ENCODE measurements at regions not wholly inside any gene's neighbourhood (a gene's known extent, or its start where the extent isn't known, plus 50 kb on each side); places are given as distances from the start of the nearest gene placed in this dataset.

GRCh38 chr5:6849316-6850105 lies 136.3 kb downstream of the TENT4A start:
- CTCF ChIA-PET, result no interaction called here
- intact Hi-C loops (cut with micrococcal nuclease), result no loop called here
- Mint-ChIP-seq H3K27ac (no peak overlapping the region), H3K36me3 (ENCODE audit: low read depth) (no peaks in the 10 kb centered on the region), H3K9me3 (peaks cover 7% of the 10 kb centered on the region), H3K4me3 (no peak overlapping the region), H3K4me1 (ENCODE audit: low read depth) (peaks cover 9% of the 10 kb centered on the region), H3K27me3 (no peaks in the 10 kb centered on the region)
- ATAC-seq (peak; percentile 93), DNase-seq (peak; percentile 24)
- TF ChIP-seq, protein P1, sequence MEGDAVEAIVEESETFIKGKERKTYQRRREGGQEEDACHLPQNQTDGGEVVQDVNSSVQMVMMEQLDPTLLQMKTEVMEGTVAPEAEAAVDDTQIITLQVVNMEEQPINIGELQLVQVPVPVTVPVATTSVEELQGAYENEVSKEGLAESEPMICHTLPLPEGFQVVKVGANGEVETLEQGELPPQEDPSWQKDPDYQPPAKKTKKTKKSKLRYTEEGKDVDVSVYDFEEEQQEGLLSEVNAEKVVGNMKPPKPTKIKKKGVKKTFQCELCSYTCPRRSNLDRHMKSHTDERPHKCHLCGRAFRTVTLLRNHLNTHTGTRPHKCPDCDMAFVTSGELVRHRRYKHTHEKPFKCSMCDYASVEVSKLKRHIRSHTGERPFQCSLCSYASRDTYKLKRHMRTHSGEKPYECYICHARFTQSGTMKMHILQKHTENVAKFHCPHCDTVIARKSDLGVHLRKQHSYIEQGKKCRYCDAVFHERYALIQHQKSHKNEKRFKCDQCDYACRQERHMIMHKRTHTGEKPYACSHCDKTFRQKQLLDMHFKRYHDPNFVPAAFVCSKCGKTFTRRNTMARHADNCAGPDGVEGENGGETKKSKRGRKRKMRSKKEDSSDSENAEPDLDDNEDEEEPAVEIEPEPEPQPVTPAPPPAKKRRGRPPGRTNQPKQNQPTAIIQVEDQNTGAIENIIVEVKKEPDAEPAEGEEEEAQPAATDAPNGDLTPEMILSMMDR (IDR thresholded peaks at IDR 0.05), result no peak
- POLR2A ChIA-PET, result no interaction called here

GRCh38 chr5:6850106-6850432 lies 136.8 kb downstream of the TENT4A start:
- intact Hi-C loops (cut with micrococcal nuclease), result no loop called here
- no peaks in the 10 kb centered on the region for H3K36me3 Mint-ChIP-seq (ENCODE audit: low read depth)
- H3K4me3 Mint-ChIP-seq, result no peak overlapping the region
- TF ChIP-seq, protein P1 (IDR thresholded peaks at IDR 0.05), result no peak
- H3K27ac Mint-ChIP-seq, result no peak overlapping the region
- ATAC-seq (no peak), DNase-seq (peak; percentile 31)
- POLR2A ChIA-PET, result no interaction called here
- CTCF ChIA-PET, result no interaction called here
- H3K4me1 Mint-ChIP-seq (ENCODE audit: low read depth), result peaks cover 9% of the 10 kb centered on the region
- H3K27me3 Mint-ChIP-seq, result no peaks in the 10 kb centered on the region
- peaks cover 7% of the 10 kb centered on the region for H3K9me3 Mint-ChIP-seq

DNA sequence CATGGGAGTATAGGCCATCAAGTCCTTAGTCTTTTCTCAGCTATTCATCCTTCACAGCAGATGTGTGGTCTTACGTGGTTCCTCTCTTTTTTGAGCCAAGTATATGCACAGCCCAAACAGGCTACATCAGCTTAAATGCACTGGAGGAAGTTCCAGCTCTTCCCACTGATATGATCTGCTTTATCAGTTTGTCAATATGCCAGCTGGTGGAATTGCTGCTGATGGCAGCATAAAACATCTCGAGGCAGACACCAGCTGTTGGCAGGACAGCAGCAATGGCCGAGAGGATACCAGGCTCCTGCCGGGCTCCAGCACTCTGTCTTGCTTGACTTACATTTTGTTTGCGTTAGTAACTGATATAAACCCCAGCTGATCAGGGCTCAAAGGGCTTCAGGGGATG lies 143.4 kb downstream of the TENT4A start:
- H3K4me3 Mint-ChIP-seq, result no peak overlapping the region
- intact Hi-C loops (cut with micrococcal nuclease), result no loop called here
- no peak for DNase-seq
- H3K27me3 Mint-ChIP-seq, result no peaks in the 10 kb centered on the region
- no peaks in the 10 kb centered on the region for H3K36me3 Mint-ChIP-seq (ENCODE audit: low read depth)
- no peaks in the 10 kb centered on the region for H3K4me1 Mint-ChIP-seq (ENCODE audit: low read depth)
- H3K9me3 Mint-ChIP-seq, result peaks cover 7% of the 10 kb centered on the region
- TF ChIP-seq, protein P1 (IDR thresholded peaks at IDR 0.05), result no peak
- POLR2A ChIA-PET, result no interaction called here
- CTCF ChIA-PET, result interaction anchor here (1.0 kb wide), 1 partner anchor 36 kb away, joined by 3 read pairs; no protein-coding TSS in a partner anchor
- no peak for ATAC-seq
- no peak overlapping the region for H3K27ac Mint-ChIP-seq

DNA sequence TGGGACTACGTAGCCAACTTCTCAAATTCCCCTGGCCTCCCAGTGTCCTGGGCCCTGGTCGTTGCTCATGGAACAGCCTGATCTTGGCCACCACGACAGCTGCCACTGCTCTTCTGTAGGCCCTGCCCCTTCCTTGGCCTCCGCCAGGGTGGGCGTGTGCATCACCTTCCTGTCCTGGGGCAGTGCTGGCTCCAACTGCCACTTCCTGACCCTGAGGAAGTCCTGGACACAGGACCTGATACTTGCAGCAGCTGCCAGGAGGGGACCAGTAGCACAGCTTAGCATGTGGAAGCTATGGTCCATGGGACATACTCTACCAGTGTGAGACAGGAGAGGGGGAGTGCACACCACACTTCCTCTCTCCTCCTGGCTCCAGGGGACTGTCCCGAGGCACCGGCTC lies 145.2 kb downstream of the TENT4A start:
- no peaks in the 10 kb centered on the region for H3K4me1 Mint-ChIP-seq (ENCODE audit: low read depth)
- no peak overlapping the region for H3K4me3 Mint-ChIP-seq
- CTCF ChIA-PET, result no interaction called here
- no peak for ATAC-seq
- no peaks in the 10 kb centered on the region for H3K27me3 Mint-ChIP-seq
- intact Hi-C loops (cut with micrococcal nuclease), result no loop called here
- POLR2A ChIA-PET, result no interaction called here
- H3K9me3 Mint-ChIP-seq, result peaks cover 12% of the 10 kb centered on the region
- no peak for DNase-seq
- no peaks in the 10 kb centered on the region for H3K36me3 Mint-ChIP-seq (ENCODE audit: low read depth)
- TF ChIP-seq, protein P1 (IDR thresholded peaks at IDR 0.05), result no peak
- H3K27ac Mint-ChIP-seq, result no peak overlapping the region

- Mint-ChIP-seq H3K36me3 (ENCODE audit: low read depth) (no peaks in the 10 kb centered on the region), H3K4me1 (ENCODE audit: low read depth) (no peaks in the 10 kb centered on the region), H3K4me3 (no peak overlapping the region), H3K9me3 (peaks cover 11% of the 10 kb centered on the region), H3K27me3 (no peaks in the 10 kb centered on the region), H3K27ac (no peak overlapping the region)
- POLR2A ChIA-PET, result no interaction called here
- TF ChIP-seq, protein P1 (IDR thresholded peaks at IDR 0.05), result no peak
- CTCF ChIA-PET, result no interaction called here
- ATAC-seq, result no peak
- no peak for DNase-seq
- intact Hi-C loops (cut with micrococcal nuclease), result no loop called here
Observed at GRCh38 chr5:6859023-6859422, 145.8 kb downstream of the TENT4A start.

Data from activated CD8-positive, alpha-beta T cell treated with anti-CD3 and anti-CD28 coated beads for 36 hours (primary cell).